Right ventricle myocardium superior (tissue), 1 donor: ENCODE measurements at regions not wholly inside any gene's neighbourhood (a gene's known extent, or its start where the extent isn't known, plus 50 kb on each side); places are given as distances from the start of the nearest gene placed in this dataset.
"Not testable (repeated sequence)": the region's sequence is repeated elsewhere in the genome, so short reads cannot be mapped to it uniquely, and the experiment has no call there.

ENCODE experiments used
- ATAC-seq: fragments of 200-7000 bp; cut with Tn5 transposase; one replicate; pipeline ENCODE4 v1.9.1; 2020; ENCODE audit warnings: mild to moderate bottlenecking; ENCODE audit not compliant: poor library complexity
- DNase-seq: peaks from one replicate; pipeline ENCODE4 v3.0.0-alpha.2; 2020
- intact Hi-C: fragments of 100-400 bp; cut with DNase I; formaldehyde crosslinking; loops from one replicate; pipeline ENCODE4 v1.11.2; 2022
- donor health status: DM: no; HTN: yes; CAD: no; lungs with severe emphysema.

- DNase-seq (no peak), ATAC-seq (no peak)
- intact Hi-C loops: no loop called here
These were observed 51.6 kb upstream of the MPP7 start for GRCh38 chr10:28354511-28354910.

- intact Hi-C loops: no loop called here
- ATAC-seq (no peak), DNase-seq (no peak)
These were observed 52.5 kb upstream of the MPP7 start for GRCh38 chr10:28355376-28355775.

- DNase-seq (no peak), ATAC-seq (no peak)
- intact Hi-C loops: no loop called here
These were observed 56.5 kb upstream of the MPP7 start for GRCh38 chr10:28359334-28359733.

DNA sequence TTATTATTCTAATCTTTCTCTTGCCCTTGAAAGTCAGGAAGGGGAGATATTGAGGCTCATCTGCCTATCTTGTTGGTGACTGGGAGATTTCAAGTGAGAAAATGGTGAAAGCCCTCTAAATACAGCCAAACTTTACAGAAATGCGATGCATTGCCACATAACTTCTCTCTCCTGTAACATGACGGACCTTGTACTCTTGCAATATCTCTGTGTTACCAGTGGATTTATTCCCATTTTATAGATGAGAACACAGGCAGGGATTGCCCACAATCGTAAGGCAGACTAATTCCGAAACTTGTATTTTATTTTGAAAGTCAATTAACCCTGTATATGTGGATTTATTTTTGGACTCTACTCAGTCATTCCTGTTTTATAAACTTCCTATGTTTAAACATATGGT, 57.3 kb upstream of the MPP7 start:
- DNase-seq (no peak), ATAC-seq (no peak)
- intact Hi-C loops: no loop called here

DNA sequence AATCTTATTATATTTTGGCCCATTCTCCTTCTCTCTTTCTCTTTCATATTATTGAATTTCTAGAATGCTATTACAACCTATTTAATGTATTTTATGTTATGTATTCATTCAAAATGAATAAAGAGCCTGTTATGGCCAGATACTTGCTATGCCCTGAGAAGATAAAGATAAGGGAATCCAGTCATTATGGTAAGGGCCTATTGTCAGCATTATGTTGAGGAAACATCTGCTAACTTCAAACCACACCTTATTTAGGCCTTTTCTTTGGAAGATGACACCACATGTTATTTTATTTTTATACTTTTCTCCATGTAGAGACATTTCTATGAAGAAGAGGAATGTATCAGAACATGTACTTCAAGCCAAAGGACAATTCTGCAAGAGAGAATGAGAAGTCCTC, 60.5 kb upstream of the MPP7 start:
- DNase-seq (no peak), ATAC-seq (no peak)
- intact Hi-C loops: no loop called here

DNA sequence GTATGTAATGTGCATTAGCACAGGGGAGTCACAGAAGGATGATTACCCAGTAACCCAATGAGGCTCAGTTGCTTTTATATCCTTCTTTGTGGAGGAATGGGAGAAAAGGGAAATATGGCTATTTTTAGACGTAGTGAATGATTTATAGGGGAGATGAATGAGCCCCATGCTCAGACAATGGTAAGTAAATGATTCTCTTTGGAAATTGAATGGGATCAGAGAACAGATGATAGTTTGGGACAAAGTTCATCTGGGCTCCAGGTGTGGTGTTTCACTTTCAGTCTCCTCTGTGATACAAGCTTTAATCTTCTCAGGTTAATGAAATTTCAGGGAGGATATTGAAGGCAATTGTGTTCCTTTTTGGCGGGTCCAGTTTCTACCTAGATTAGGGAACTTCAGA, 63.0 kb upstream of the MPP7 start:
- intact Hi-C loops: no loop called here

DNA sequence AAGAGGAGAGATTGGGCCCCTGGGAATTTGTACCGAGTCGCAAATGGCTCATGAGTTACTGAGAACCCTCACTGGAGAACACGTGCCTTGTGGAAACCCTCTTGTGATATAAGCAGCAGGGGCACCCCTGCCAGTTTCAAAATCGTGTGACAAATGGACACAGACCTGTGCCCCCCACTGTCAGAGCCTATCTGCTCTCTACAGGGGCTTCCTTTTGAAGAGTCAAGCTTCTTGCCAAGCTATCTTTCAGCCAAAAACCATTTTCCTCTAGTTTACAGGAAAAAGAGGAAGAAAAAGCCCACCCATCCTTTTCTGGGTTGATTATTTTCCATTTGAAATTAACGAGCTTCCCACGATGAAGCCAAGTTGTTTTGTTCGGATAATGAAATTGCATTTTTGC, 64.1 kb upstream of the MPP7 start:
- DNase-seq: no peak
- intact Hi-C loops: no loop called here
- no peak for ATAC-seq

More for the DNA sequence above, 63.0 kb upstream of the MPP7 start:
- DNase-seq: no peak
- no peak for ATAC-seq

DNA sequence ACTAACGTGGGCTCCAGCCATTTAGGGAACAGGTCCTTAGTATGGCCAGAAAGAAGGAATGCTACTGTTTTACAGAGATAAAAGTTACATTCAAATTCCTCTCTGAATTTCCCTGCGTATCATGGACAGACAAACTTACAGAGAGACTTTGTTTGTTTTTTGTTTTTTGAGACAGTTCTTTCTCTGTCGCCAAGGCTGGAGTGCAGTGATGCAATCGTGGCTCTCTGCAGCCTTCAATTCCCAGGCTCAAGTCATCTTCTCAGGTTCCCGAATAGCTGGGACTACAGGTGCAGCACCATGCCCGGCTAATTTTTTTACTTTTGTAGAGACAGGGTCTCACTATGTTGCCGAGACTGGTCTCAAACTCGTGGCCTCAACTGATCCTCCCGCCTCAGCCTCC, 64.5 kb upstream of the MPP7 start:
- intact Hi-C loops: no loop called here
- DNase-seq (no peak), ATAC-seq (no peak)

GRCh38 chr10:28367929-28368484, 65.1 kb upstream of the MPP7 start:
- peak; percentile 51 for DNase-seq

GRCh38 chr10:28370107-28370835, 67.4 kb upstream of the MPP7 start:
- no peak for DNase-seq
- ATAC-seq: no peak
- intact Hi-C loops: loop anchor here (10.0 kb wide), 1 partner anchor 65 kb away; the partner anchor contains the start of gene MPP7

More at GRCh38 chr10:28367929-28368484, 65.1 kb upstream of the MPP7 start:
- intact Hi-C loops: no loop called here
- peak; percentile 57 for ATAC-seq

GRCh38 chr10:28371638-28372037, 68.8 kb upstream of the MPP7 start:
- intact Hi-C loops: loop anchor here (10.0 kb wide), 1 partner anchor 67 kb away; the partner anchor contains the start of gene MPP7
- not testable (repeated sequence) for ATAC-seq, DNase-seq

GRCh38 chr10:28374036-28374435, 71.2 kb upstream of the MPP7 start:
- intact Hi-C loops: loop anchor here (10.0 kb wide), 1 partner anchor 69 kb away; the partner anchor contains the start of gene MPP7
- ATAC-seq: no peak
- DNase-seq: no peak

DNA sequence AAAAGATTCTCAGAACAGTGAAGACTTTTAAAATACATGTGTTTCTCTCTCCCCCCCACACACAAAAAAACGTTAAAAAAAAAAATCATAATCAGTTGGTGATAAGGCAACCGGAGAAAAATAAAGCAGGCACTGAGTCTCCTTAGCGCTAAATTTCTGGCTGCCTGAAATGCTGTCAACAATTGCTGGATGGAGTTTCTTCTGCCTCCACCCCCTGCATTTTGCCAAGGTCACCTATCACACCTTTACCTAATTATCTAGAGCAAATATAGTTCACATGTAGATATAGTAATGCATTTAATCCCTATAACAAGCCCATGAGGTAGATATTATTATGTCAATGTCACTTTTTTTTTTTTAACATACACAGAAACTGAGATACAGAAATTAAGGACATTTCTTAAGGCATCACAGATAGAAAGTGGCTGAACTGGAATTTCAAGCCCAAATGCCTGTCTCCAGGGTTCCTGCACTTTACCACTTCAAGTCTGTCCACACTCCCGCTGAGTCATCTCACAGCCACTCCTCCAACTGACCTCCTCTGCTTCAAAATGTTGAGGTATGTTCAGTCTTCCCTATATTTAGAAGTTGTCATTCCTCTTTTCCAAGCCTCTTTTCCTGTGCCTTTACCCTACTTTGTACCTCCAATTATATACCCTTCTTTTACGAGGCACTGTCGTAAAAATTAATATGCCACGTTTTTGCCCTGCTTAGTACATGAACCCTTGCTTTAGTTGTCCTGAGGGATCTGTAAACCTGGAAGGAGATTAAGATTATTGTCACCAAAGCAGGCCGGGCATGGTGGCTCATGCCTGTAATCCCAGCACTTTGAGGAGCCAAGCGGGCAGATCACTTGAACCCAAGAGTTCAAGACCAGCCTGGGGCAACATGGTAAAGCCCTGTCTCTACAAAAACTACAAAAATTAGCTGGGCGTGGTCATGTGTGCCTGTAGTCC, 72.8 kb upstream of the MPP7 start:
- ATAC-seq (peak; percentile 82), DNase-seq (no peak)
- intact Hi-C loops: loop anchor here (10.0 kb wide), 1 partner anchor 71 kb away; the partner anchor contains the start of gene MPP7

GRCh38 chr10:28378986-28379585, 76.2 kb upstream of the MPP7 start:
- intact Hi-C loops: loop anchor here (10.0 kb wide), 1 partner anchor 74 kb away; the partner anchor contains the start of gene MPP7
- no peak for ATAC-seq
- DNase-seq: no peak

- intact Hi-C loops: no loop called here
- ATAC-seq (no peak), DNase-seq (no peak)
These were observed 78.6 kb upstream of the MPP7 start for GRCh38 chr10:28381466-28381865.

- ATAC-seq: peak; percentile 96
- intact Hi-C loops: loop anchor here (2.0 kb wide), 1 partner anchor 131 kb away; no protein-coding TSS in a partner anchor
These were observed 79.1 kb upstream of the MPP7 start for GRCh38 chr10:28381903-28382347.

DNA sequence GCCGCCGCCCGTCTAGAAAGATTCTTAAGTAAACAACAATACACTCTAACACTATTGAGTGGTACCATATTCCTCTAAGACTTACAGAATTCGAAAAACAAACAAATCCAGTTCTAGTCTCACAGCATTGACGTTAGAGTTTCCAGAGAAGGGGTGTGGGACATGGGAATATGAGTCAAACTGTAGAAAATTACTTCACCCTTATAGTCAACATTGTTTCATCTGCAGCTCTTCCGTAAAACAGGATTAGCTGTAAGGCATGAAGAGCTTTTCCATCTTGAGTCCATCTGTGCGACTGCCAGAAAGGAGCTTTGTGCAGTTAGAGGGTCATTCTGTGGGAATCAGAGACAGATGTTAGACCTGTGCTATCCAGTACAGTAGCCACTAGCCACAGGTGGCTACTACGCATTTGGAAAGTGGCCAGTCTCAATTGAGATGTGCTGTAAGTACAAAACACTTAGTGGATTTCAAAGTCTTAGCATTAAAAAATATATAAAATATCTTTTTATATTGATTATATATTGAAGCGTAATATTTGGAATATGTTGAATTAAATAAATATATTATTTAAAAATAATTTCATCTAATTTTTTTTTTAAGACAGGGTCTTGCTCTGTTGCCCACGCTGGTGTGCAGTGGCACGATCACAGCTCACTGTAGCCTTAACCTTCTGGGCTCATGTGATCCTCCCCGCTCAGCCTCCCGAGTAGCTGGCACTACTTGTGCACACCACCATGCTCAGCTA, 79.8 kb upstream of the MPP7 start:
- DNase-seq (no peak), ATAC-seq (no peak)
- intact Hi-C loops: loop anchor here (2.0 kb wide), 1 partner anchor 132 kb away; no protein-coding TSS in a partner anchor

More at GRCh38 chr10:28381903-28382347, 79.1 kb upstream of the MPP7 start:
- DNase-seq: peak; percentile 77

- no peak for ATAC-seq
- intact Hi-C loops: no loop called here
- DNase-seq: no peak
These were observed 81.7 kb upstream of the MPP7 start for GRCh38 chr10:28384557-28384956.
